ENCODE measurements at regions not wholly inside any gene's neighbourhood (a gene's known extent, or its start where the extent isn't known, plus 50 kb on each side); places are given as distances from the start of the nearest gene placed in this dataset.

- no peak for TF ChIP-seq GABPA (IDR thresholded peaks at IDR 0.05; ENCODE audit: low read depth)
- TF ChIP-seq CTCF (IDR thresholded peaks at IDR 0.05; ENCODE audit: insufficient read depth, low read length): no peak
Measured at GRCh38 chr5:17989036-17989435, 354.8 kb downstream of the TAF11L14 start.

Measured in HL-60 (cell line).